Frontal cortex (tissue), 3 donors: ENCODE measurements at regions not wholly inside any gene's neighbourhood (a gene's known extent, or its start where the extent isn't known, plus 50 kb on each side); places are given as distances from the start of the nearest gene placed in this dataset.
"Not testable (repeated sequence)": the region's sequence is repeated elsewhere in the genome, so short reads cannot be mapped to it uniquely, and the experiment has no call there.

Source experiments
- DNase-seq, 2 donors: peaks; one replicate each; pipeline ENCODE4 v3.0.0; 2012; ENCODE audit warnings: low spot score in 2 of 2
- FAIRE-seq: peaks from 2 replicates; lab custom pipeline; 2012; peaks lifted over from hg19 to GRCh38; lab: Jason Lieb, UNC
- donor health status: control.
- donor health status: control.
- donor health status: control.

- no peak for FAIRE-seq
- no peak for DNase-seq
Observed at GRCh38 chrX:4035874-4036273, 322.4 kb upstream of the PRKX start.

GRCh38 chrX:4028151-4028550 lies 314.7 kb upstream of the PRKX start:
- DNase-seq: no peak
- no peak for FAIRE-seq

- FAIRE-seq (no peak), DNase-seq (no peak)
Observed at GRCh38 chrX:4005281-4005680, 291.8 kb upstream of the PRKX start.

GRCh38 chrX:4004822-4005221 lies 291.4 kb upstream of the PRKX start:
- DNase-seq: no peak
- no peak for FAIRE-seq

GRCh38 chrX:3994315-3994714 lies 280.9 kb upstream of the PRKX start:
- no peak for FAIRE-seq

GRCh38 chrX:3990569-3990968 lies 277.1 kb upstream of the PRKX start:
- FAIRE-seq (no peak), DNase-seq (no peak)

More at GRCh38 chrX:3994315-3994714, 280.9 kb upstream of the PRKX start:
- DNase-seq: no peak

- FAIRE-seq, DNase-seq: not testable (repeated sequence)
Observed at GRCh38 chrX:3972104-3972858, 258.8 kb upstream of the PRKX start.

GRCh38 chrX:3968749-3969148 lies 255.3 kb upstream of the PRKX start:
- no peak for FAIRE-seq

GRCh38 chrX:3963980-3964379 lies 250.5 kb upstream of the PRKX start:
- FAIRE-seq (no peak), DNase-seq (no peak)

More at GRCh38 chrX:3968749-3969148, 255.3 kb upstream of the PRKX start:
- DNase-seq: no peak

GRCh38 chrX:3962511-3963311 lies 249.3 kb upstream of the PRKX start:
- no peak for FAIRE-seq
- DNase-seq: peak; percentile 5 to 8

- DNase-seq (no peak), FAIRE-seq (no peak)
Observed at GRCh38 chrX:3960952-3961351, 247.5 kb upstream of the PRKX start.

GRCh38 chrX:3951859-3952258 lies 238.4 kb upstream of the PRKX start:
- DNase-seq (no peak), FAIRE-seq (no peak)

GRCh38 chrX:3950373-3950772 lies 236.9 kb upstream of the PRKX start:
- no peak for FAIRE-seq

GRCh38 chrX:3943965-3944364 lies 230.5 kb upstream of the PRKX start:
- FAIRE-seq: no peak
- DNase-seq: no peak

More at GRCh38 chrX:3950373-3950772, 236.9 kb upstream of the PRKX start:
- DNase-seq: no peak

- DNase-seq (no peak), FAIRE-seq (no peak)
Observed at GRCh38 chrX:3940000-3940610, 226.7 kb upstream of the PRKX start.

- FAIRE-seq (no peak), DNase-seq (no peak)
Observed at GRCh38 chrX:3938587-3938986, 225.1 kb upstream of the PRKX start.

- FAIRE-seq, DNase-seq: not testable (repeated sequence)
Observed at GRCh38 chrX:3935196-3935595, 221.7 kb upstream of the PRKX start.

GRCh38 chrX:3920424-3921017 lies 207.1 kb upstream of the PRKX start:
- DNase-seq, FAIRE-seq: not testable (repeated sequence)

- not testable (repeated sequence) for FAIRE-seq, DNase-seq
Observed at GRCh38 chrX:3919668-3920423, 206.4 kb upstream of the PRKX start.
